B cell (primary cell): ENCODE measurements at regions not wholly inside any gene's neighbourhood (a gene's known extent, or its start where the extent isn't known, plus 50 kb on each side); places are given as distances from the start of the nearest gene placed in this dataset.
"Not testable (repeated sequence)": the region's sequence is repeated elsewhere in the genome, so short reads cannot be mapped to it uniquely, and the experiment has no call there.

Experiments used
- ATAC-seq: fragments of 200-7000 bp; cut with Tn5 transposase; one replicate; pipeline ENCODE4 v1.10.0; 2021; ENCODE audit warnings: low read depth, mild to moderate bottlenecking, moderate number of reproducible peaks, moderate library complexity
- CTCF ChIA-PET: fragments of 350-600 bp; sonication (Branson Sonifier 250); formaldehyde crosslinking; loops from one replicate; lab custom pipeline; 2021; ENCODE audit warnings: antibody characterized with exemption, inconsistent platforms; lab: Charles Lee
- POLR2A ChIA-PET: fragments of 350-600 bp; sonication (Branson Sonifier 250); formaldehyde crosslinking; loops from one replicate; lab custom pipeline; 2021; ENCODE audit warnings: antibody characterized with exemption; lab: Charles Lee
- DNase-seq: peaks from one replicate; pipeline ENCODE4 v3.0.0; 2013
- H2AFZ ChIP-seq: 2 replicates; pipeline ENCODE4 v1.6.1; 2012; ENCODE audit warnings: mild to moderate bottlenecking, low read depth, low read length; ENCODE audit not compliant: insufficient read depth, poor library complexity, severe bottlenecking
- H3K27ac ChIP-seq, 2 donors: 1 replicate in 1 of 2; 2 replicates in 1 of 2; pipeline ENCODE4 v1.5.1; 2012 to 2013; ENCODE audit warnings: low read length in 2 of 2, mild to moderate bottlenecking in 2 of 2, moderate library complexity in 1 of 2
- H3K27me3 ChIP-seq, 4 experiments: fragments of 200-600 bp in 1 of 4; sonication (generic) in 1 of 4; replicated peaks in 1 of 4; 1 replicate in 2 of 4; 2 replicates in 2 of 4; pipeline versions ENCODE4 v1.6.1 to v1.7.0; 2013 to 2016; ENCODE audit warnings: low read length in 3 of 4, mild to moderate bottlenecking in 2 of 4, mixed read lengths in 1 of 4, moderate library complexity in 1 of 4; ENCODE audit not compliant: insufficient read depth in 4 of 4, control insufficient read depth in 3 of 4; ENCODE audit errors: control extremely low read depth in 1 of 4
- H3K36me3 ChIP-seq, 2 experiments: replicated peaks in 1 of 2; 1 replicate in 1 of 2; 2 replicates in 1 of 2; pipeline versions ENCODE4 v1.6.1 to v1.7.1; 2013; ENCODE audit warnings: low read length in 1 of 2; ENCODE audit not compliant: insufficient read depth in 2 of 2, control insufficient read depth in 1 of 2; ENCODE audit errors: control extremely low read depth in 1 of 2, extremely low read depth in 1 of 2
- H3K4me1 ChIP-seq, 2 donors: fragments of 200-600 bp in 1 of 2; sonication (generic) in 1 of 2; 1 replicate in 1 of 2; 2 replicates in 1 of 2; pipeline versions ENCODE4 v1.5.1 to v1.6.1; 2013 to 2017; ENCODE audit warnings: low read length in 2 of 2; ENCODE audit not compliant: control insufficient read depth in 2 of 2, insufficient read depth in 2 of 2
- H3K4me2 ChIP-seq: replicated peaks from 2 replicates; pipeline ENCODE3; 2012; ENCODE audit warnings: mild to moderate bottlenecking, low read depth, low read length; ENCODE audit not compliant: poor library complexity, severe bottlenecking
- H3K4me3 ChIP-seq, 5 experiments: fragments of 200-600 bp in 1 of 5; sonication (generic) in 1 of 5; 1 replicate in 3 of 5; 2 replicates in 2 of 5; pipeline versions ENCODE4 v1.5.1 to v1.7.0; 2011 to 2016; ENCODE audit warnings: low read length in 4 of 5, mild to moderate bottlenecking in 4 of 5, low read depth in 2 of 5, control low read depth in 1 of 5, moderate library complexity in 1 of 5; ENCODE audit not compliant: insufficient read depth in 1 of 5; ENCODE audit errors: control extremely low read depth in 1 of 5, extremely low read depth in 1 of 5
- H3K79me2 ChIP-seq: fragments of 200-600 bp; sonication (generic); one replicate; pipeline ENCODE4 v1.6.0; 2016; ENCODE audit warnings: low read length; ENCODE audit not compliant: control insufficient read depth, insufficient read depth
- H3K9ac ChIP-seq: fragments of 200-600 bp; sonication (generic); 2 replicates; pipeline ENCODE4 v1.6.1; 2017; ENCODE audit warnings: mild to moderate bottlenecking, low read length, moderate library complexity
- H3K9me3 ChIP-seq, 3 donors: one replicate each; pipeline versions ENCODE4 v1.6.1 to v1.7.1; 2013; ENCODE audit warnings: low read length in 2 of 3; ENCODE audit not compliant: control insufficient read depth in 2 of 3, insufficient read depth in 1 of 3; ENCODE audit errors: control extremely low read depth in 1 of 3
- H4K20me1 ChIP-seq: 2 replicates; pipeline ENCODE4 v1.6.0; 2012; ENCODE audit warnings: mild to moderate bottlenecking, low read length; ENCODE audit not compliant: insufficient read depth, control insufficient read depth, poor library complexity, severe bottlenecking
- H3K27ac Mint-ChIP-seq: one replicate; pipeline ENCODE4 v1.8.0; 2021; ENCODE audit warnings: mixed read lengths
- H3K27me3 Mint-ChIP-seq: one replicate; pipeline ENCODE4 v1.8.0; 2021; ENCODE audit warnings: mixed read lengths
- H3K4me1 Mint-ChIP-seq: one replicate; pipeline ENCODE4 v1.8.0; 2021; ENCODE audit warnings: mixed read lengths
- H3K4me3 Mint-ChIP-seq: one replicate; pipeline ENCODE4 v1.8.0; 2021; ENCODE audit warnings: mixed read lengths
- H3K9me3 Mint-ChIP-seq: one replicate; pipeline ENCODE4 v1.8.0; 2022; ENCODE audit warnings: mixed read lengths; ENCODE audit not compliant: insufficient read depth
- CTCF ChIP-seq: fragments of 200-600 bp; IDR thresholded peaks from one replicate; pipeline ENCODE4 v1.8.0; 2022; ENCODE audit warnings: antibody characterized with exemption, mild to moderate bottlenecking
- EZH2 ChIP-seq: IDR thresholded peaks from 2 replicates; pipeline ENCODE4 v1.6.1; 2012; ENCODE audit warnings: borderline replicate concordance, low read depth, mild to moderate bottlenecking, moderate library complexity, low read length; ENCODE audit not compliant: insufficient read depth, poor library complexity, severe bottlenecking
- WGBS: methylation state at CpG from one replicate; pipeline ENCODE4 v1.1.5; 2013; ENCODE audit warnings: missing lambda C conversion rate; ENCODE audit not compliant: insufficient coverage; 5-methylcytosine and 5-hydroxymethylcytosine counted together
- intact Hi-C: fragments of 100-400 bp; cut with micrococcal nuclease; formaldehyde crosslinking; loops from one replicate; pipeline ENCODE4 v1.10.0; 2022

- Histone ChIP-seq H3K4me3 (no peak overlapping the region), H3K27me3 (no peaks in the 10 kb centered on the region), H3K36me3 (no peaks in the 10 kb centered on the region), H3K79me2 (no peaks in the 10 kb centered on the region), H3K9me3 (no peaks in the 10 kb centered on the region), H4K20me1 (no peaks in the 10 kb centered on the region), H2AFZ (no peak overlapping the region), H3K9ac (no peak overlapping the region), H3K4me2 (no peak overlapping the region), H3K27ac (no peak overlapping the region), H3K4me1 (no peaks in the 10 kb centered on the region)
- CTCF ChIA-PET: no interaction called here
- POLR2A ChIA-PET: no interaction called here
- Mint-ChIP-seq H3K4me3 (no peak overlapping the region), H3K9me3 (no peaks in the 10 kb centered on the region), H3K27me3 (peaks cover 10% of the 10 kb centered on the region), H3K27ac (no peak overlapping the region), H3K4me1 (no peaks in the 10 kb centered on the region)
- TF ChIP-seq CTCF (no peak), EZH2 (no peak)
- ATAC-seq (no peak), DNase-seq (no peak)
- intact Hi-C loops: no loop called here
These were observed 103.7 kb upstream of the CALCR start for GRCh38 chr7:93678185-93678584.

- 93% methylated on average over 10 of the region's 11 CpGs for WGBS
- H3K27me3 ChIP-seq: no peaks in the 10 kb centered on the region
- H3K79me2 ChIP-seq: no peaks in the 10 kb centered on the region
- no peak overlapping the region for H3K4me2 ChIP-seq
- H2AFZ ChIP-seq: no peak overlapping the region
- H3K4me3 Mint-ChIP-seq: no peak overlapping the region
- H3K9me3 Mint-ChIP-seq: no peaks in the 10 kb centered on the region
- TF ChIP-seq EZH2: no peak
- no peak for TF ChIP-seq CTCF
- no peak for DNase-seq
- H3K4me1 ChIP-seq: no peaks in the 10 kb centered on the region
- H3K27ac Mint-ChIP-seq: no peak overlapping the region
- no peak for ATAC-seq
- H3K9ac ChIP-seq: no peak overlapping the region
- H3K9me3 ChIP-seq: no peaks in the 10 kb centered on the region
- H4K20me1 ChIP-seq: no peaks in the 10 kb centered on the region
- no peaks in the 10 kb centered on the region for H3K4me1 Mint-ChIP-seq
- H3K36me3 ChIP-seq: no peaks in the 10 kb centered on the region
- CTCF ChIA-PET: no interaction called here
- H3K27me3 Mint-ChIP-seq: peaks cover 6% of the 10 kb centered on the region
- POLR2A ChIA-PET: no interaction called here
- H3K4me3 ChIP-seq: no peak overlapping the region
- intact Hi-C loops: no loop called here
- H3K27ac ChIP-seq: no peak overlapping the region
These were observed 89.2 kb upstream of the CALCR start for GRCh38 chr7:93663561-93664299.

GRCh38 chr7:93658163-93658562, 83.6 kb upstream of the CALCR start:
- H3K4me1 Mint-ChIP-seq, H3K27ac ChIP-seq, DNase-seq, ATAC-seq, H3K9ac ChIP-seq, H2AFZ ChIP-seq, H4K20me1 ChIP-seq, H3K27ac Mint-ChIP-seq, intact Hi-C loops, H3K9me3 Mint-ChIP-seq, H3K4me3 ChIP-seq, H3K9me3 ChIP-seq, H3K27me3 Mint-ChIP-seq, POLR2A ChIA-PET, H3K79me2 ChIP-seq, H3K4me2 ChIP-seq, H3K4me3 Mint-ChIP-seq, H3K36me3 ChIP-seq, H3K27me3 ChIP-seq, H3K4me1 ChIP-seq: not testable (repeated sequence)
- WGBS: no CpG with 5 or more reads among the region's 3 CpGs
- CTCF ChIA-PET: interaction anchor here (0.7 kb wide), 1 partner anchor 53 kb away, joined by 3 read pairs; no protein-coding TSS in a partner anchor
